H1 (cell line): ENCODE measurements at regions not wholly inside any gene's neighbourhood (a gene's known extent, or its start where the extent isn't known, plus 50 kb on each side); places are given as distances from the start of the nearest gene placed in this dataset.
A peak's percentile ranks its signal among the peaks of the same experiment; 100 is the strongest.

Source experiments
- CTCF ChIA-PET: fragments of 300-600 bp; sonication (Branson Sonifier 250); formaldehyde crosslinking; loops from one replicate; lab custom pipeline; 2021; ENCODE audit not compliant: partially characterized antibody; lab: Charles Lee
- POLR2A ChIA-PET: fragments of 300-600 bp; sonication (Branson Sonifier 250); formaldehyde crosslinking; loops from one replicate; lab custom pipeline; 2021; ENCODE audit warnings: inconsistent platforms; ENCODE audit not compliant: partially characterized antibody; lab: Charles Lee
- DNase-seq, 2 experiments: peaks; one replicate each; pipeline versions ENCODE4 v3.0.0 to v3.0.0-alpha.2; 2010 to 2022; ENCODE audit warnings: low spot score in 2 of 2, low read depth in 1 of 2, mixed read lengths in 1 of 2
- FAIRE-seq: peaks from 2 replicates; lab custom pipeline; 2011; peaks lifted over from hg19 to GRCh38; lab: Jason Lieb, UNC
- H2AFZ ChIP-seq: 2 replicates; pipeline ENCODE4 v1.8.1; 2012; ENCODE audit warnings: low read length, inconsistent platforms
- H2AK5ac ChIP-seq: 2 replicates; pipeline ENCODE4 v1.6.1; 2013; ENCODE audit warnings: low read depth, low read length
- H2BK120ac ChIP-seq: replicated peaks from 2 replicates; pipeline ENCODE3; 2013; ENCODE audit warnings: low read depth, low read length, inconsistent platforms
- H2BK12ac ChIP-seq: 2 replicates; pipeline ENCODE4 v1.6.1; 2013; ENCODE audit warnings: low read depth, low read length
- H2BK15ac ChIP-seq: 2 replicates; pipeline ENCODE4 v1.6.1; 2013; ENCODE audit warnings: low read length
- H2BK20ac ChIP-seq: 2 replicates; pipeline ENCODE4 v1.6.1; 2013; ENCODE audit warnings: low read length
- H2BK5ac ChIP-seq: 2 replicates; pipeline ENCODE4 v1.6.1; 2013; ENCODE audit warnings: low read depth, low read length
- H3K14ac ChIP-seq: 2 replicates; pipeline ENCODE4 v1.6.1; 2013; ENCODE audit warnings: inconsistent platforms; ENCODE audit not compliant: insufficient read length
- H3K18ac ChIP-seq: 2 replicates; pipeline ENCODE4 v1.6.1; 2013; ENCODE audit warnings: low read length; ENCODE audit errors: extremely low read depth
- H3K23ac ChIP-seq: 2 replicates; pipeline ENCODE4 v1.6.1; 2013; ENCODE audit warnings: inconsistent platforms; ENCODE audit not compliant: insufficient read length
- H3K23me2 ChIP-seq: 2 replicates; pipeline ENCODE4 v1.6.1; 2013; ENCODE audit warnings: low read depth, low read length
- H3K27ac ChIP-seq: 2 replicates; pipeline ENCODE4 v1.6.1; 2011; ENCODE audit warnings: low read depth, low read length, inconsistent platforms
- H3K27me3 ChIP-seq, 4 experiments: replicated peaks in 1 of 4; 1 replicate in 1 of 4; 2 replicates in 3 of 4; pipeline versions ENCODE4 v1.6.1 to v1.8.1; 2011 to 2013; ENCODE audit warnings: low read length in 3 of 4, mild to moderate bottlenecking in 3 of 4, inconsistent platforms in 2 of 4, mixed read lengths in 2 of 4, moderate library complexity in 1 of 4; ENCODE audit not compliant: control insufficient read depth in 3 of 4, insufficient read depth in 3 of 4; ENCODE audit errors: extremely low read depth in 1 of 4
- H3K36me3 ChIP-seq, 4 experiments: 2 replicates each; pipeline versions ENCODE4 v1.6.1 to v1.8.1; 2011 to 2013; ENCODE audit warnings: mild to moderate bottlenecking in 4 of 4, low read length in 3 of 4, moderate library complexity in 2 of 4, control low read depth in 1 of 4, inconsistent platforms in 1 of 4; ENCODE audit not compliant: insufficient read depth in 4 of 4, control insufficient read depth in 2 of 4
- H3K4ac ChIP-seq: replicated peaks from 2 replicates; pipeline ENCODE3; 2013; ENCODE audit warnings: low read length, low read depth, mixed read lengths, inconsistent platforms; ENCODE audit not compliant: insufficient read length
- H3K4me1 ChIP-seq, 4 experiments: replicated peaks in 1 of 4; 1 replicate in 1 of 4; 2 replicates in 3 of 4; pipeline versions ENCODE4 v1.6.1 to v1.8.1; 2011 to 2013; ENCODE audit warnings: low read length in 3 of 4, inconsistent platforms in 2 of 4, mixed read lengths in 1 of 4; ENCODE audit not compliant: insufficient read depth in 4 of 4, control insufficient read depth in 3 of 4
- H3K4me2 ChIP-seq, 2 experiments: 2 replicates each; pipeline versions ENCODE4 v1.6.1 to v1.8.1; 2011 to 2013; ENCODE audit warnings: low read depth in 2 of 2, low read length in 2 of 2, control low read depth in 1 of 2, inconsistent platforms in 1 of 2, mild to moderate bottlenecking in 1 of 2; ENCODE audit not compliant: insufficient read depth in 1 of 2
- H3K4me3 ChIP-seq, 4 experiments: fragments of 200-600, 300-600 bp in 1 of 4; sonication (generic), shearing (Covaris generic), sonication (Bioruptor Twin) in 1 of 4; 2 replicates each; pipeline versions ENCODE4 v1.5.1 to v1.8.1; 2011 to 2016; ENCODE audit warnings: low read length in 4 of 4, low read depth in 3 of 4, control low read depth in 2 of 4, inconsistent platforms in 2 of 4, mild to moderate bottlenecking in 2 of 4, mixed read lengths in 1 of 4, moderate library complexity in 1 of 4; ENCODE audit not compliant: insufficient read depth in 2 of 4; ENCODE audit errors: extremely low read depth in 1 of 4
- H3K56ac ChIP-seq: replicated peaks from 2 replicates; pipeline ENCODE3; 2013; ENCODE audit warnings: low read depth, mild to moderate bottlenecking, mixed read lengths, low read length, inconsistent platforms; ENCODE audit not compliant: insufficient read length
- H3K79me1 ChIP-seq: 2 replicates; pipeline ENCODE4 v1.6.1; 2013; ENCODE audit warnings: low read depth, low read length, control low read depth
- H3K79me2 ChIP-seq, 2 experiments: 2 replicates each; pipeline versions ENCODE4 v1.6.1 to v1.8.1; 2012 to 2013; ENCODE audit warnings: low read length in 2 of 2, mild to moderate bottlenecking in 2 of 2, inconsistent platforms in 1 of 2; ENCODE audit not compliant: insufficient read depth in 2 of 2, control insufficient read depth in 1 of 2
- H3K9ac ChIP-seq, 4 experiments: replicated peaks in 1 of 4; 1 replicate in 1 of 4; 2 replicates in 3 of 4; pipeline versions ENCODE4 v1.6.1 to v1.8.1; 2011 to 2013; ENCODE audit warnings: low read depth in 3 of 4, low read length in 3 of 4, control low read depth in 2 of 4, mild to moderate bottlenecking in 2 of 4, moderate library complexity in 2 of 4, inconsistent platforms in 1 of 4; ENCODE audit errors: extremely low read depth in 1 of 4
- H3K9me3 ChIP-seq, 2 experiments: 2 replicates each; pipeline versions ENCODE4 v1.6.1 to v1.8.1; 2012 to 2013; ENCODE audit warnings: mild to moderate bottlenecking in 2 of 2, moderate library complexity in 2 of 2, control low read depth in 1 of 2, inconsistent platforms in 1 of 2, low read depth in 1 of 2, low read length in 1 of 2, mixed read lengths in 1 of 2; ENCODE audit not compliant: insufficient read depth in 2 of 2
- H4K20me1 ChIP-seq, 2 experiments: replicated peaks in 1 of 2; 2 replicates each; pipeline versions ENCODE3 to v1.8.1; 2011 to 2013; ENCODE audit warnings: inconsistent platforms in 2 of 2, low read length in 2 of 2, mild to moderate bottlenecking in 1 of 2; ENCODE audit not compliant: insufficient read depth in 2 of 2, control insufficient read depth in 1 of 2
- H4K5ac ChIP-seq: 2 replicates; pipeline ENCODE4 v1.6.1; 2013; ENCODE audit warnings: low read length, low read depth, mixed read lengths, inconsistent platforms; ENCODE audit not compliant: insufficient read length
- H4K8ac ChIP-seq: 2 replicates; pipeline ENCODE4 v1.8.0; 2013; ENCODE audit warnings: mild to moderate bottlenecking, moderate library complexity, low read length, inconsistent platforms; ENCODE audit not compliant: insufficient read depth; ENCODE audit errors: extremely low read depth
- H4K91ac ChIP-seq: replicated peaks from 2 replicates; pipeline ENCODE3; 2013; ENCODE audit warnings: low read length, mixed read lengths, inconsistent platforms; ENCODE audit not compliant: insufficient read length
- RAD21 ChIP-seq, 2 experiments: IDR thresholded peaks in 1 of 2; conservative IDR thresholded peaks in 1 of 2; 2 replicates each; pipeline ENCODE4 v1.6.1; 2011; ENCODE audit warnings: low read depth in 2 of 2, low read length in 2 of 2, improper control_type of control experiment in 1 of 2, inconsistent platforms in 1 of 2, mild to moderate bottlenecking in 1 of 2, moderate library complexity in 1 of 2
- WGBS, 2 experiments: shearing (Covaris generic) in 1 of 2; methylation state at CpG; one replicate each; pipeline versions ENCODE4 v1.1.6 to v1.1.7; 2013 to 2015; ENCODE audit warnings: low lambda C conversion rate in 2 of 2, mixed read lengths in 2 of 2, inconsistent platforms in 1 of 2, low coverage in 1 of 2, missing lambda C conversion rate in 1 of 2; ENCODE audit not compliant: insufficient replicate concordance in 2 of 2, insufficient coverage in 1 of 2, insufficient read length in 1 of 2; ENCODE audit errors: extremely low coverage in 1 of 2, missing lambda C conversion rate in 1 of 2; 5-methylcytosine and 5-hydroxymethylcytosine counted together
- TF ChIP-seq, protein P1 (sequence below): IDR thresholded peaks from 2 replicates; pipeline ENCODE4 v1.6.1; 2011; ENCODE audit warnings: low read length, improper control_type of control experiment
- TF ChIP-seq, protein P2 (sequence below), 3 experiments: IDR thresholded peaks; 1 replicate in 2 of 3; 2 replicates in 1 of 3; pipeline versions ENCODE4 v1.5.1 to v1.6.1; 2011; ENCODE audit warnings: low read length in 3 of 3, mild to moderate bottlenecking in 3 of 3, inconsistent platforms in 2 of 3, low read depth in 1 of 3, moderate library complexity in 1 of 3; ENCODE audit not compliant: insufficient read depth in 1 of 3; ENCODE audit errors: control extremely low read depth in 1 of 3

DNA sequence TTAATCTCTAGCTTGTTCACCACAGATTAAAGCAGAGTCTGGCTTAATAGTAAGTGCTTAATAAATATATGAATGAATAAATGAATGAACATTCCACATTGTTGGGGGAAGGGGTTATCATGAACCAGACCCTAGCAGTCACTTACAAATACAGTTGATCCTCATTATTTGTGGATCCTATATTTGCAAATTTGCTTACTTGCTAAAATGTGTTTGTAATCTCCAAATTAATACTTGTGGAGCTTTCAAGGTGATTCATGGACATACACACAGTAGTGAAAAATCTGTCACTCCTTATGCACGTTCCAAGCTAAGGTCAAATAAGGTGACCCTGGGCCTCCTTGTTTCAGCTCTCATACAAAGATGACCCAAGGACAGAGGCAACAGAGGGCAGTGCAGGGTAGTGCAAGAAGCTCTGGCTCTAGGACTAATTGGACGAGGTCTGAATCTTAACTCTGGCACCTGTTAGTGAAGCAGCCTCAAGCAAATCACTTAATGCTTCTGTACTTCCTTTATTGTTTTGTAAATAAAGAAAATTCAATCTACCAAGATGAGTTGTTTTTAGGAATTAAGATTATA, 112.8 kb upstream of the C2CD4B start:
- DNase-seq = no peak

More for the DNA sequence above, 112.8 kb upstream of the C2CD4B start:
- H3K27ac ChIP-seq = no peak overlapping the region
- H2AK5ac ChIP-seq = no peak overlapping the region
- no peak overlapping the region for H3K56ac ChIP-seq
- no peaks in the 10 kb centered on the region for H3K9me3 ChIP-seq
- no peak for FAIRE-seq
- peaks cover 0 to 1% (median 0%) of the 10 kb centered on the region in 4 experiments; a peak in 1 of 7 replicates for H3K27me3 ChIP-seq
- WGBS, 2 experiments = 71% methylated on average over 2 of the region's 2 CpGs; no CpG with 5 or more reads in 1 of the 2 experiments
- TF ChIP-seq, protein P1, sequence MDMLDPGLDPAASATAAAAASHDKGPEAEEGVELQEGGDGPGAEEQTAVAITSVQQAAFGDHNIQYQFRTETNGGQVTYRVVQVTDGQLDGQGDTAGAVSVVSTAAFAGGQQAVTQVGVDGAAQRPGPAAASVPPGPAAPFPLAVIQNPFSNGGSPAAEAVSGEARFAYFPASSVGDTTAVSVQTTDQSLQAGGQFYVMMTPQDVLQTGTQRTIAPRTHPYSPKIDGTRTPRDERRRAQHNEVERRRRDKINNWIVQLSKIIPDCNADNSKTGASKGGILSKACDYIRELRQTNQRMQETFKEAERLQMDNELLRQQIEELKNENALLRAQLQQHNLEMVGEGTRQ = no peak
- TF ChIP-seq, protein P2, sequence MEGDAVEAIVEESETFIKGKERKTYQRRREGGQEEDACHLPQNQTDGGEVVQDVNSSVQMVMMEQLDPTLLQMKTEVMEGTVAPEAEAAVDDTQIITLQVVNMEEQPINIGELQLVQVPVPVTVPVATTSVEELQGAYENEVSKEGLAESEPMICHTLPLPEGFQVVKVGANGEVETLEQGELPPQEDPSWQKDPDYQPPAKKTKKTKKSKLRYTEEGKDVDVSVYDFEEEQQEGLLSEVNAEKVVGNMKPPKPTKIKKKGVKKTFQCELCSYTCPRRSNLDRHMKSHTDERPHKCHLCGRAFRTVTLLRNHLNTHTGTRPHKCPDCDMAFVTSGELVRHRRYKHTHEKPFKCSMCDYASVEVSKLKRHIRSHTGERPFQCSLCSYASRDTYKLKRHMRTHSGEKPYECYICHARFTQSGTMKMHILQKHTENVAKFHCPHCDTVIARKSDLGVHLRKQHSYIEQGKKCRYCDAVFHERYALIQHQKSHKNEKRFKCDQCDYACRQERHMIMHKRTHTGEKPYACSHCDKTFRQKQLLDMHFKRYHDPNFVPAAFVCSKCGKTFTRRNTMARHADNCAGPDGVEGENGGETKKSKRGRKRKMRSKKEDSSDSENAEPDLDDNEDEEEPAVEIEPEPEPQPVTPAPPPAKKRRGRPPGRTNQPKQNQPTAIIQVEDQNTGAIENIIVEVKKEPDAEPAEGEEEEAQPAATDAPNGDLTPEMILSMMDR (IDR thresholded peaks at IDR 0.05; ENCODE audit: control extremely low read depth in 1 of 3, insufficient read depth in 1 of 3, low read depth in 1 of 3, low read length in 3 of 3) = peak in 1 of 3 experiments; percentile 16; a peak in 1 of 4 replicates
- TF ChIP-seq RAD21 (IDR thresholded peaks at IDR 0.05 in 1 of 2, conservative IDR thresholded peaks at IDR 0.05 in 1 of 2; ENCODE audit: low read depth in 2 of 2, low read length in 2 of 2) = peak; percentile 46 to 57
- TF ChIP-seq, all 59 proteins: peak for 2
- no peak overlapping the region for H3K14ac ChIP-seq
- H3K4me3 ChIP-seq = no peak overlapping the region
- H2BK15ac ChIP-seq = no peak overlapping the region
- no peaks in the 10 kb centered on the region for H3K79me1 ChIP-seq
- no peak overlapping the region for H2BK5ac ChIP-seq
- ChIA-PET POLR2A (interaction anchor here (0.6 kb wide), 1 partner anchor 13 kb away, joined by 3 read pairs; no protein-coding TSS in a partner anchor), CTCF (interaction anchor here (0.6 to 1.9 kb wide), 5 partner anchors 17 to 1163 kb away, joined by 3 to 15 read pairs (median 4); no protein-coding TSS in a partner anchor)
- H4K8ac ChIP-seq = no peak overlapping the region
- H3K36me3 ChIP-seq = no peaks in the 10 kb centered on the region
- no peak overlapping the region for H2BK120ac ChIP-seq
- no peak overlapping the region for H2BK12ac ChIP-seq
- H3K23ac ChIP-seq = no peak overlapping the region
- no peaks in the 10 kb centered on the region for H3K23me2 ChIP-seq
- H2BK20ac ChIP-seq = no peak overlapping the region
- H4K20me1 ChIP-seq = no peaks in the 10 kb centered on the region
- H3K4ac ChIP-seq = no peak overlapping the region
- no peak overlapping the region for H4K5ac ChIP-seq
- no peak overlapping the region for H3K18ac ChIP-seq
- no peak overlapping the region for H3K9ac ChIP-seq
- H3K79me2 ChIP-seq = no peaks in the 10 kb centered on the region
- H3K4me2 ChIP-seq = no peak overlapping the region
- H3K4me1 ChIP-seq = no peaks in the 10 kb centered on the region
- no peak overlapping the region for H2AFZ ChIP-seq
- H4K91ac ChIP-seq = no peak overlapping the region
